Vagina (tissue), 2 donors: ENCODE measurements at regions not wholly inside any gene's neighbourhood (a gene's known extent, or its start where the extent isn't known, plus 50 kb on each side); places are given as distances from the start of the nearest gene placed in this dataset.

ENCODE experiments used
- CTCF ChIP-seq, 3 experiments: fragments of 450-650 bp in 2 of 3; fragments of 200-600 bp in 1 of 3; sonication (generic) in 1 of 3; IDR thresholded peaks; one replicate each; pipeline ENCODE4 v1.5.1; 2017 to 2019; ENCODE audit warnings: antibody characterized with exemption in 3 of 3, mild to moderate bottlenecking in 2 of 3, moderate library complexity in 2 of 3
- POLR2A ChIP-seq, 2 donors: fragments of 450-650 bp; IDR thresholded peaks; one replicate each; pipeline ENCODE4 v1.6.1; 2017; ENCODE audit warnings: antibody characterized with exemption in 2 of 2, mild to moderate bottlenecking in 2 of 2, moderate library complexity in 2 of 2

GRCh38 chr14:95413289-95414215 is 93.8 kb upstream of the CLMN start:
- TF ChIP-seq CTCF (IDR thresholded peaks at IDR 0.05) (no peak), POLR2A (IDR thresholded peaks at IDR 0.05) (no peak)
